A673 (cell line): ENCODE measurements at regions not wholly inside any gene's neighbourhood (a gene's known extent, or its start where the extent isn't known, plus 50 kb on each side); places are given as distances from the start of the nearest gene placed in this dataset.

Source experiments
- BruUV-seq: library from RNA; stranded (reverse); fragments of 400-500 nt; replicated peaks from 2 replicates; lab custom pipeline; 2021; lab: Mats Ljungman, UMichigan
- CTCF ChIA-PET: fragments of 300-600 bp; sonication (Branson Sonifier 250); formaldehyde crosslinking; loops from one replicate; lab custom pipeline; 2022; ENCODE audit warnings: antibody characterized with exemption; lab: Charles Lee
- POLR2A ChIA-PET: fragments of 300-600 bp; sonication (Branson Sonifier 250); formaldehyde crosslinking; loops from one replicate; lab custom pipeline; 2022; ENCODE audit warnings: antibody characterized with exemption; ENCODE audit not compliant: low non-redundant PET; lab: Charles Lee
- DNase-seq: peaks from one replicate; pipeline ENCODE4 v3.0.0-alpha.2; 2015; ENCODE audit warnings: low spot score
- H3K27ac ChIP-seq: fragments of 200-600 bp; sonication (generic); 2 replicates; pipeline ENCODE4 v1.5.1; 2016; ENCODE audit warnings: mixed run types, low read depth, mild to moderate bottlenecking, mixed read lengths, antibody characterized with exemption, low read length; ENCODE audit not compliant: poor library complexity, severe bottlenecking
- H3K27me3 ChIP-seq: fragments of 200-600 bp; sonication (generic); replicated peaks from 2 replicates; pipeline ENCODE4 v1.6.1; 2017; ENCODE audit warnings: mixed run types, low read depth, mild to moderate bottlenecking, mixed read lengths, antibody characterized with exemption, low read length; ENCODE audit not compliant: insufficient read depth, poor library complexity
- H3K36me3 ChIP-seq: fragments of 200-600 bp; sonication (generic); 2 replicates; pipeline ENCODE4 v1.6.1; 2016; ENCODE audit warnings: mixed run types, mild to moderate bottlenecking, mixed read lengths, antibody characterized with exemption, low read length; ENCODE audit not compliant: insufficient read depth, poor library complexity, severe bottlenecking
- H3K4me1 ChIP-seq: fragments of 200-600 bp; sonication (generic); 2 replicates; pipeline ENCODE4 v1.6.1; 2017; ENCODE audit warnings: mixed run types, mild to moderate bottlenecking, mixed read lengths, antibody characterized with exemption, low read length; ENCODE audit not compliant: insufficient read depth, poor library complexity, severe bottlenecking
- H3K4me3 ChIP-seq: fragments of 200-600 bp; sonication (generic); 2 replicates; pipeline ENCODE4 v1.5.1; 2016; ENCODE audit warnings: low read depth, mixed run types, mild to moderate bottlenecking, mixed read lengths, low read length; ENCODE audit not compliant: poor library complexity, severe bottlenecking
- H3K9me3 ChIP-seq: fragments of 200-600 bp; sonication (generic); 2 replicates; pipeline ENCODE4 v1.6.1; 2016; ENCODE audit warnings: mixed run types, low read depth, mild to moderate bottlenecking, mixed read lengths, antibody characterized with exemption, low read length; ENCODE audit not compliant: poor library complexity, severe bottlenecking
- EZH2 ChIP-seq: fragments of 200-600 bp; sonication (generic); IDR thresholded peaks from 2 replicates; pipeline ENCODE4 v1.6.1; 2017; ENCODE audit warnings: borderline replicate concordance, low read depth, mild to moderate bottlenecking, mixed read lengths, antibody characterized with exemption, low read length; ENCODE audit not compliant: poor library complexity, severe bottlenecking
- intact Hi-C: fragments of 100-400 bp; cut with micrococcal nuclease; formaldehyde crosslinking; loops from one replicate; pipeline ENCODE4 v1.10.0; 2022; ENCODE audit not compliant: unreplicated experiment
- TF ChIP-seq, protein P1 (sequence below): fragments of 300-800, 200-600 bp; sonication (generic); conservative IDR thresholded peaks from 2 replicates; pipeline ENCODE4 v1.5.1; 2017; ENCODE audit warnings: low read depth, mild to moderate bottlenecking, antibody characterized with exemption, low read length, moderate library complexity, mixed read lengths

- intact Hi-C loops = no loop called here
- BruUV-seq = no TSS peak
- Histone ChIP-seq H3K27me3 (no peaks in the 10 kb centered on the region), H3K4me1 (no peaks in the 10 kb centered on the region), H3K9me3 (no peaks in the 10 kb centered on the region), H3K27ac (no peak overlapping the region), H3K4me3 (no peak overlapping the region), H3K36me3 (no peaks in the 10 kb centered on the region)
- TF ChIP-seq EZH2 = no peak
- TF ChIP-seq, protein P1, sequence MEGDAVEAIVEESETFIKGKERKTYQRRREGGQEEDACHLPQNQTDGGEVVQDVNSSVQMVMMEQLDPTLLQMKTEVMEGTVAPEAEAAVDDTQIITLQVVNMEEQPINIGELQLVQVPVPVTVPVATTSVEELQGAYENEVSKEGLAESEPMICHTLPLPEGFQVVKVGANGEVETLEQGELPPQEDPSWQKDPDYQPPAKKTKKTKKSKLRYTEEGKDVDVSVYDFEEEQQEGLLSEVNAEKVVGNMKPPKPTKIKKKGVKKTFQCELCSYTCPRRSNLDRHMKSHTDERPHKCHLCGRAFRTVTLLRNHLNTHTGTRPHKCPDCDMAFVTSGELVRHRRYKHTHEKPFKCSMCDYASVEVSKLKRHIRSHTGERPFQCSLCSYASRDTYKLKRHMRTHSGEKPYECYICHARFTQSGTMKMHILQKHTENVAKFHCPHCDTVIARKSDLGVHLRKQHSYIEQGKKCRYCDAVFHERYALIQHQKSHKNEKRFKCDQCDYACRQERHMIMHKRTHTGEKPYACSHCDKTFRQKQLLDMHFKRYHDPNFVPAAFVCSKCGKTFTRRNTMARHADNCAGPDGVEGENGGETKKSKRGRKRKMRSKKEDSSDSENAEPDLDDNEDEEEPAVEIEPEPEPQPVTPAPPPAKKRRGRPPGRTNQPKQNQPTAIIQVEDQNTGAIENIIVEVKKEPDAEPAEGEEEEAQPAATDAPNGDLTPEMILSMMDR = no peak
- CTCF ChIA-PET = no interaction called here
- no peak for DNase-seq
- POLR2A ChIA-PET = no interaction called here
These were observed 75.1 kb downstream of the ARRDC4 start for GRCh38 chr15:98035577-98036010.

DNA sequence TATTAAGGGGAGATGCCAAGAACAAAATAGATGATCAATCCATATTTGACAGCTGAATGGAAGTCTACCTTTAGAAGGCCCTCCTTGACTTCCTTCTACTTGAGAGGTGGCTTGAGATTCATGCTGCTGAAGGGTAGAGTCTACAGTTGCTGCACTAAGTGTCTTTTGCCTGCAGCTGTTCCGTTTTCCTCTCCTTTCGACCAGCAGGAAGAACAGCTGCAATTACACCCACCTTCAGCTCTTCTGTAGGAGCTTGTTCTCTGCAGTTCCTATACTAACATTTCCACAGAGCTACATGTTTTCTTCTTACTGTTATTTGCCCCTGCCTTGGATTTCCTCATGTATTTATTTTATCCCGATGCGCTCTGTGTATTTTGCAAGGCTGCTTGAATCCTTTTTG lies 79.1 kb downstream of the ARRDC4 start:
- DNase-seq = no peak
- no peaks in the 10 kb centered on the region for H3K4me1 ChIP-seq
- ChIA-PET CTCF (no interaction called here), POLR2A (no interaction called here)
- intact Hi-C loops = no loop called here
- H3K27me3 ChIP-seq = peaks cover 9% of the 10 kb centered on the region
- no peak overlapping the region for H3K27ac ChIP-seq
- no peaks in the 10 kb centered on the region for H3K36me3 ChIP-seq
- no peak overlapping the region for H3K4me3 ChIP-seq
- no peak for TF ChIP-seq EZH2
- TF ChIP-seq, protein P1 = no peak
- no TSS peak for BruUV-seq
- no peaks in the 10 kb centered on the region for H3K9me3 ChIP-seq

GRCh38 chr15:98040146-98040545 lies 79.6 kb downstream of the ARRDC4 start:
- Histone ChIP-seq H3K27me3 (peaks cover 10% of the 10 kb centered on the region), H3K4me1 (no peaks in the 10 kb centered on the region), H3K27ac (no peak overlapping the region), H3K36me3 (no peaks in the 10 kb centered on the region), H3K9me3 (no peaks in the 10 kb centered on the region), H3K4me3 (no peak overlapping the region)
- CTCF ChIA-PET = no interaction called here
- DNase-seq = no peak
- POLR2A ChIA-PET = no interaction called here
- no peak for TF ChIP-seq EZH2
- TF ChIP-seq, protein P1 = no peak
- BruUV-seq = no TSS peak
- intact Hi-C loops = no loop called here
